H1 (cell line): ENCODE measurements at regions not wholly inside any gene's neighbourhood (a gene's known extent, or its start where the extent isn't known, plus 50 kb on each side); places are given as distances from the start of the nearest gene placed in this dataset.
"Not testable (repeated sequence)": the region's sequence is repeated elsewhere in the genome, so short reads cannot be mapped to it uniquely, and the experiment has no call there.

Experiments
- CTCF ChIA-PET: fragments of 300-600 bp; sonication (Branson Sonifier 250); formaldehyde crosslinking; loops from one replicate; lab custom pipeline; 2021; ENCODE audit not compliant: partially characterized antibody; lab: Charles Lee
- POLR2A ChIA-PET: fragments of 300-600 bp; sonication (Branson Sonifier 250); formaldehyde crosslinking; loops from one replicate; lab custom pipeline; 2021; ENCODE audit warnings: inconsistent platforms; ENCODE audit not compliant: partially characterized antibody; lab: Charles Lee
- DNase-seq, 2 experiments: peaks; one replicate each; pipeline versions ENCODE4 v3.0.0 to v3.0.0-alpha.2; 2010 to 2022; ENCODE audit warnings: low spot score in 2 of 2, low read depth in 1 of 2, mixed read lengths in 1 of 2
- FAIRE-seq: peaks from 2 replicates; lab custom pipeline; 2011; peaks lifted over from hg19 to GRCh38; lab: Jason Lieb, UNC
- H2AFZ ChIP-seq: 2 replicates; pipeline ENCODE4 v1.8.1; 2012; ENCODE audit warnings: low read length, inconsistent platforms
- H2AK5ac ChIP-seq: 2 replicates; pipeline ENCODE4 v1.6.1; 2013; ENCODE audit warnings: low read depth, low read length
- H2BK120ac ChIP-seq: replicated peaks from 2 replicates; pipeline ENCODE3; 2013; ENCODE audit warnings: low read depth, low read length, inconsistent platforms
- H2BK12ac ChIP-seq: 2 replicates; pipeline ENCODE4 v1.6.1; 2013; ENCODE audit warnings: low read depth, low read length
- H2BK15ac ChIP-seq: 2 replicates; pipeline ENCODE4 v1.6.1; 2013; ENCODE audit warnings: low read length
- H2BK20ac ChIP-seq: 2 replicates; pipeline ENCODE4 v1.6.1; 2013; ENCODE audit warnings: low read length
- H2BK5ac ChIP-seq: 2 replicates; pipeline ENCODE4 v1.6.1; 2013; ENCODE audit warnings: low read depth, low read length
- H3K14ac ChIP-seq: 2 replicates; pipeline ENCODE4 v1.6.1; 2013; ENCODE audit warnings: inconsistent platforms; ENCODE audit not compliant: insufficient read length
- H3K18ac ChIP-seq: 2 replicates; pipeline ENCODE4 v1.6.1; 2013; ENCODE audit warnings: low read length; ENCODE audit errors: extremely low read depth
- H3K23ac ChIP-seq: 2 replicates; pipeline ENCODE4 v1.6.1; 2013; ENCODE audit warnings: inconsistent platforms; ENCODE audit not compliant: insufficient read length
- H3K23me2 ChIP-seq: 2 replicates; pipeline ENCODE4 v1.6.1; 2013; ENCODE audit warnings: low read depth, low read length
- H3K27ac ChIP-seq: 2 replicates; pipeline ENCODE4 v1.6.1; 2011; ENCODE audit warnings: low read depth, low read length, inconsistent platforms
- H3K27me3 ChIP-seq, 4 experiments: replicated peaks in 1 of 4; 1 replicate in 1 of 4; 2 replicates in 3 of 4; pipeline versions ENCODE4 v1.6.1 to v1.8.1; 2011 to 2013; ENCODE audit warnings: low read length in 3 of 4, mild to moderate bottlenecking in 3 of 4, inconsistent platforms in 2 of 4, mixed read lengths in 2 of 4, moderate library complexity in 1 of 4; ENCODE audit not compliant: control insufficient read depth in 3 of 4, insufficient read depth in 3 of 4; ENCODE audit errors: extremely low read depth in 1 of 4
- H3K36me3 ChIP-seq, 4 experiments: 2 replicates each; pipeline versions ENCODE4 v1.6.1 to v1.8.1; 2011 to 2013; ENCODE audit warnings: mild to moderate bottlenecking in 4 of 4, low read length in 3 of 4, moderate library complexity in 2 of 4, control low read depth in 1 of 4, inconsistent platforms in 1 of 4; ENCODE audit not compliant: insufficient read depth in 4 of 4, control insufficient read depth in 2 of 4
- H3K4ac ChIP-seq: replicated peaks from 2 replicates; pipeline ENCODE3; 2013; ENCODE audit warnings: low read length, low read depth, mixed read lengths, inconsistent platforms; ENCODE audit not compliant: insufficient read length
- H3K4me1 ChIP-seq, 4 experiments: replicated peaks in 1 of 4; 1 replicate in 1 of 4; 2 replicates in 3 of 4; pipeline versions ENCODE4 v1.6.1 to v1.8.1; 2011 to 2013; ENCODE audit warnings: low read length in 3 of 4, inconsistent platforms in 2 of 4, mixed read lengths in 1 of 4; ENCODE audit not compliant: insufficient read depth in 4 of 4, control insufficient read depth in 3 of 4
- H3K4me2 ChIP-seq, 2 experiments: 2 replicates each; pipeline versions ENCODE4 v1.6.1 to v1.8.1; 2011 to 2013; ENCODE audit warnings: low read depth in 2 of 2, low read length in 2 of 2, control low read depth in 1 of 2, inconsistent platforms in 1 of 2, mild to moderate bottlenecking in 1 of 2; ENCODE audit not compliant: insufficient read depth in 1 of 2
- H3K4me3 ChIP-seq, 4 experiments: fragments of 200-600, 300-600 bp in 1 of 4; sonication (generic), shearing (Covaris generic), sonication (Bioruptor Twin) in 1 of 4; 2 replicates each; pipeline versions ENCODE4 v1.5.1 to v1.8.1; 2011 to 2016; ENCODE audit warnings: low read length in 4 of 4, low read depth in 3 of 4, control low read depth in 2 of 4, inconsistent platforms in 2 of 4, mild to moderate bottlenecking in 2 of 4, mixed read lengths in 1 of 4, moderate library complexity in 1 of 4; ENCODE audit not compliant: insufficient read depth in 2 of 4; ENCODE audit errors: extremely low read depth in 1 of 4
- H3K56ac ChIP-seq: replicated peaks from 2 replicates; pipeline ENCODE3; 2013; ENCODE audit warnings: low read depth, mild to moderate bottlenecking, mixed read lengths, low read length, inconsistent platforms; ENCODE audit not compliant: insufficient read length
- H3K79me1 ChIP-seq: 2 replicates; pipeline ENCODE4 v1.6.1; 2013; ENCODE audit warnings: low read depth, low read length, control low read depth
- H3K79me2 ChIP-seq, 2 experiments: 2 replicates each; pipeline versions ENCODE4 v1.6.1 to v1.8.1; 2012 to 2013; ENCODE audit warnings: low read length in 2 of 2, mild to moderate bottlenecking in 2 of 2, inconsistent platforms in 1 of 2; ENCODE audit not compliant: insufficient read depth in 2 of 2, control insufficient read depth in 1 of 2
- H3K9ac ChIP-seq, 4 experiments: replicated peaks in 1 of 4; 1 replicate in 1 of 4; 2 replicates in 3 of 4; pipeline versions ENCODE4 v1.6.1 to v1.8.1; 2011 to 2013; ENCODE audit warnings: low read depth in 3 of 4, low read length in 3 of 4, control low read depth in 2 of 4, mild to moderate bottlenecking in 2 of 4, moderate library complexity in 2 of 4, inconsistent platforms in 1 of 4; ENCODE audit errors: extremely low read depth in 1 of 4
- H3K9me3 ChIP-seq, 2 experiments: 2 replicates each; pipeline versions ENCODE4 v1.6.1 to v1.8.1; 2012 to 2013; ENCODE audit warnings: mild to moderate bottlenecking in 2 of 2, moderate library complexity in 2 of 2, control low read depth in 1 of 2, inconsistent platforms in 1 of 2, low read depth in 1 of 2, low read length in 1 of 2, mixed read lengths in 1 of 2; ENCODE audit not compliant: insufficient read depth in 2 of 2
- H4K20me1 ChIP-seq, 2 experiments: replicated peaks in 1 of 2; 2 replicates each; pipeline versions ENCODE3 to v1.8.1; 2011 to 2013; ENCODE audit warnings: inconsistent platforms in 2 of 2, low read length in 2 of 2, mild to moderate bottlenecking in 1 of 2; ENCODE audit not compliant: insufficient read depth in 2 of 2, control insufficient read depth in 1 of 2
- H4K5ac ChIP-seq: 2 replicates; pipeline ENCODE4 v1.6.1; 2013; ENCODE audit warnings: low read length, low read depth, mixed read lengths, inconsistent platforms; ENCODE audit not compliant: insufficient read length
- H4K8ac ChIP-seq: 2 replicates; pipeline ENCODE4 v1.8.0; 2013; ENCODE audit warnings: mild to moderate bottlenecking, moderate library complexity, low read length, inconsistent platforms; ENCODE audit not compliant: insufficient read depth; ENCODE audit errors: extremely low read depth
- H4K91ac ChIP-seq: replicated peaks from 2 replicates; pipeline ENCODE3; 2013; ENCODE audit warnings: low read length, mixed read lengths, inconsistent platforms; ENCODE audit not compliant: insufficient read length
- WGBS, 2 experiments: shearing (Covaris generic) in 1 of 2; methylation state at CpG; one replicate each; pipeline versions ENCODE4 v1.1.6 to v1.1.7; 2013 to 2015; ENCODE audit warnings: low lambda C conversion rate in 2 of 2, mixed read lengths in 2 of 2, inconsistent platforms in 1 of 2, low coverage in 1 of 2, missing lambda C conversion rate in 1 of 2; ENCODE audit not compliant: insufficient replicate concordance in 2 of 2, insufficient coverage in 1 of 2, insufficient read length in 1 of 2; ENCODE audit errors: extremely low coverage in 1 of 2, missing lambda C conversion rate in 1 of 2; 5-methylcytosine and 5-hydroxymethylcytosine counted together

DNA sequence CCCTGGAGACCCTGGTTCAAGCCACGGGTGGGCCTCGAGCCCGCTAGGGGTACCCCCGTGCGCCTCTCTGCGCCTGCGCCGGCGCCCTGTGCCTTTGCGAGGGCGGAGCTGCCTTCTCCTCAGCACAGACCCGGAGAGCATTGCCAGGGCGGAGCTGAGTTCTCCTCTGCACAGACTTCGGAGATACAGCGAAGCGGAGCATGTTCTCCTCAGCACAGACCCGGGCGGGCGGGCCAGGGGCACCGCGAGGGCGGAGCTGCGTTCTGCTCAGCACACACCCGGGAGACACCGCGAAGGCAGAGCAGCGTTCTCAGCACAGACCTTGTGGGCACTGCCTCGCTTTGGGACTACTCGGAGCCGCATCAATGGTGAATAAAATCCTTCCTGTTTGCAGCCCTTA lies 753.0 kb downstream of the SPATA31A1 start:
- H3K4me1 ChIP-seq, FAIRE-seq, CTCF ChIA-PET, H2BK15ac ChIP-seq, H3K27me3 ChIP-seq, H3K9me3 ChIP-seq, H4K8ac ChIP-seq, H2AK5ac ChIP-seq, H3K4ac ChIP-seq, H4K5ac ChIP-seq, H3K4me2 ChIP-seq, H3K23ac ChIP-seq, H2BK12ac ChIP-seq, H3K4me3 ChIP-seq, H3K9ac ChIP-seq, POLR2A ChIA-PET, H3K23me2 ChIP-seq, H2BK5ac ChIP-seq, H3K14ac ChIP-seq, H3K79me2 ChIP-seq, H4K91ac ChIP-seq, H3K79me1 ChIP-seq, H3K27ac ChIP-seq, H3K56ac ChIP-seq, DNase-seq, H2AFZ ChIP-seq, H2BK20ac ChIP-seq, H4K20me1 ChIP-seq, H3K18ac ChIP-seq, H2BK120ac ChIP-seq, H3K36me3 ChIP-seq: not testable (repeated sequence)
- no CpG with 5 or more reads among the region's 30 CpGs for WGBS, 2 experiments

DNA sequence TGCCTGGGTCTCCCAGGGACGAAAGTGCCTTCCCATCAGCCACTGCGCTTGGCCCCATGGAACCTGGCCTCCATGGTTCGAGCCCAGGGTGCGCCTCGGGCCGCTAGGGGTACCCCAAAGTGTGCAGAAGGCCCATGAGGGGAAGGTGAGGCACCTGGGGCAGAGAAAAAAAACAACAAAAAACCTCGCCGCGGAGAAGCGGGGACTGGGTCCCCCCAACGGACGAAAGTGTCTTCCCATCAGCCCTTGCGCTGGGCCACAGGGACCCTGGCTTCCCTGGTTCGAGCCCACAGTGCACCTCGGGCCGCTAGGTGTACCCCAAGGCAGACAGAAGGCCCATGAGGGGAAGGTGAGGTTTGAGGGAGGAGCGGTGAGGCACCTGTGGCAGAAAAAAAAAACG lies 755.3 kb downstream of the SPATA31A1 start:
- H3K4me3 ChIP-seq, H2BK12ac ChIP-seq, H3K23me2 ChIP-seq, H3K4me2 ChIP-seq, H3K14ac ChIP-seq, H3K4ac ChIP-seq, H3K79me2 ChIP-seq, H3K27ac ChIP-seq, H3K79me1 ChIP-seq, H3K4me1 ChIP-seq, H3K23ac ChIP-seq, H3K56ac ChIP-seq, H3K9ac ChIP-seq, CTCF ChIA-PET, H2BK20ac ChIP-seq, H2BK5ac ChIP-seq, H3K27me3 ChIP-seq, DNase-seq, H4K5ac ChIP-seq, H2AFZ ChIP-seq, H4K91ac ChIP-seq, H2AK5ac ChIP-seq, H3K9me3 ChIP-seq, H3K18ac ChIP-seq, POLR2A ChIA-PET, FAIRE-seq, H3K36me3 ChIP-seq, H2BK15ac ChIP-seq, H4K20me1 ChIP-seq, H4K8ac ChIP-seq, H2BK120ac ChIP-seq: not testable (repeated sequence)
- no CpG with 5 or more reads among the region's 18 CpGs for WGBS, 2 experiments
